PC-3 (cell line): ENCODE measurements at regions not wholly inside any gene's neighbourhood (a gene's known extent, or its start where the extent isn't known, plus 50 kb on each side); places are given as distances from the start of the nearest gene placed in this dataset.

Source experiments
- ATAC-seq: fragments of 200-7000 bp; cut with Tn5 transposase; 2 replicates; pipeline ENCODE4 v1.9.1; 2020; ENCODE audit warnings: mild to moderate bottlenecking, moderate library complexity
- BruUV-seq: library from RNA; stranded (reverse); fragments of 400-500 nt; replicated peaks from 2 replicates; lab custom pipeline; 2021; lab: Mats Ljungman, UMichigan
- CTCF ChIA-PET: fragments of 300-600 bp; sonication (Branson Sonifier 250); formaldehyde crosslinking; loops from one replicate; lab custom pipeline; 2022; ENCODE audit warnings: antibody characterized with exemption; lab: Charles Lee
- POLR2A ChIA-PET: fragments of 300-600 bp; sonication (Branson Sonifier 250); formaldehyde crosslinking; loops from one replicate; lab custom pipeline; 2022; ENCODE audit warnings: antibody characterized with exemption; ENCODE audit not compliant: unreplicated experiment; lab: Charles Lee
- DNase-seq: peaks from one replicate; pipeline ENCODE4 v3.0.0-alpha.2; 2015
- H2AFZ ChIP-seq: fragments of 300-600 bp; sonication (generic); 2 replicates; pipeline ENCODE4 v1.6.0; 2016; ENCODE audit warnings: antibody characterized with exemption, low read length
- H3F3A ChIP-seq: fragments of 300-600 bp; sonication (generic); one replicate; pipeline ENCODE4 v1.6.0; 2017; ENCODE audit warnings: antibody characterized with exemption, low read length, control low read depth, mild to moderate bottlenecking; ENCODE audit not compliant: unreplicated experiment
- H3K27ac ChIP-seq: fragments of 300-600 bp; sonication (generic); 2 replicates; pipeline ENCODE4 v1.5.1; 2016; ENCODE audit warnings: mild to moderate bottlenecking, low read length
- H3K27me3 ChIP-seq: fragments of 300-600 bp; sonication (generic); 2 replicates; pipeline ENCODE4 v1.6.1; 2016; ENCODE audit warnings: low read length, mixed read lengths
- H3K36me3 ChIP-seq: fragments of 300-600 bp; sonication (generic); 2 replicates; pipeline ENCODE4 v1.6.1; 2016; ENCODE audit warnings: low read depth, mixed run types, low read length, mixed read lengths
- H3K4me1 ChIP-seq: fragments of 300-600 bp; sonication (generic); 2 replicates; pipeline ENCODE4 v1.5.1; 2016; ENCODE audit warnings: low read length; ENCODE audit not compliant: insufficient read depth
- H3K4me2 ChIP-seq: fragments of 300-600 bp; sonication (generic); 2 replicates; pipeline ENCODE4 v1.6.0; 2016; ENCODE audit warnings: low read length
- H3K4me3 ChIP-seq: fragments of 300-600 bp; sonication (generic); 2 replicates; pipeline ENCODE4 v1.5.1; 2016; ENCODE audit warnings: mild to moderate bottlenecking, low read length, mixed read lengths
- H3K79me2 ChIP-seq: fragments of 300-600 bp; sonication (generic); 2 replicates; pipeline ENCODE4 v1.6.1; 2017; ENCODE audit warnings: low read length, mixed read lengths
- H3K9ac ChIP-seq: fragments of 300-600 bp; sonication (generic); 2 replicates; pipeline ENCODE4 v1.6.0; 2016; ENCODE audit warnings: mild to moderate bottlenecking, low read length
- H3K9me2 ChIP-seq: fragments of 300-600 bp; sonication (generic); replicated peaks from 2 replicates; pipeline ENCODE4 v1.6.1; 2016; ENCODE audit warnings: mixed run types, low read length, mixed read lengths
- H3K9me3 ChIP-seq: fragments of 300-600 bp; sonication (generic); 2 replicates; pipeline ENCODE4 v1.6.1; 2016; ENCODE audit warnings: low read length, mixed read lengths
- H4K20me1 ChIP-seq: fragments of 300-600 bp; sonication (generic); 2 replicates; pipeline ENCODE4 v1.6.1; 2016; ENCODE audit warnings: low read length, mixed read lengths
- CTCF ChIP-seq: fragments of 300-600 bp; sonication (generic); conservative IDR thresholded peaks from 2 replicates; pipeline ENCODE4 v1.5.1; 2017; ENCODE audit warnings: antibody characterized with exemption, low read depth, mild to moderate bottlenecking, low read length
- EZH2 ChIP-seq: fragments of 300-600 bp; sonication (generic); IDR thresholded peaks from one replicate; pipeline ENCODE4 v1.6.1; 2017; ENCODE audit warnings: antibody characterized with exemption, mild to moderate bottlenecking, low read length; ENCODE audit not compliant: unreplicated experiment
- EZH2phosphoT487 ChIP-seq: fragments of 300-600 bp; sonication (generic); IDR thresholded peaks from 2 replicates; pipeline ENCODE4 v1.6.1; 2018; ENCODE audit warnings: mild to moderate bottlenecking, antibody characterized with exemption, low read length, borderline replicate concordance
- intact Hi-C: fragments of 100-400 bp; cut with micrococcal nuclease; formaldehyde crosslinking; loops from 2 replicates; pipeline ENCODE4 v1.9.0; 2023

GRCh38 chr4:131613824-131614216 lies 1535.3 kb upstream of the PCDH10 start:
- H3K27me3 ChIP-seq: no peaks in the 10 kb centered on the region
- H4K20me1 ChIP-seq: no peaks in the 10 kb centered on the region
- no peak for DNase-seq
- H3F3A ChIP-seq: no peaks in the 10 kb centered on the region
- peaks cover 7% of the 10 kb centered on the region; the same call in 1 of the 2 replicates for H3K4me1 ChIP-seq
- no peaks in the 10 kb centered on the region for H3K36me3 ChIP-seq
- no peak overlapping the region for H2AFZ ChIP-seq
- H3K9ac ChIP-seq: no peak overlapping the region
- no peak overlapping the region for H3K4me2 ChIP-seq
- peak; percentile 42 for ATAC-seq
- no peak overlapping the region for H3K27ac ChIP-seq
- intact Hi-C loops: no loop called here
- TF ChIP-seq EZH2 (no peak), EZH2phosphoT487 (no peak), CTCF (no peak)
- H3K79me2 ChIP-seq: no peaks in the 10 kb centered on the region
- no TSS peak for BruUV-seq
- POLR2A ChIA-PET: no interaction called here
- CTCF ChIA-PET: no interaction called here
- no peak overlapping the region for H3K4me3 ChIP-seq
- no peaks in the 10 kb centered on the region for H3K9me3 ChIP-seq
- H3K9me2 ChIP-seq: no peaks in the 10 kb centered on the region

GRCh38 chr4:131632877-131633276 lies 1516.2 kb upstream of the PCDH10 start:
- TF ChIP-seq EZH2: no peak
- TF ChIP-seq EZH2phosphoT487: no peak
- TF ChIP-seq CTCF: no peak
- ATAC-seq (no peak), DNase-seq (no peak)
- intact Hi-C loops: no loop called here
- Histone ChIP-seq H3K9me3 (no peaks in the 10 kb centered on the region), H3K9ac (no peak overlapping the region), H3K27me3 (no peaks in the 10 kb centered on the region), H3K4me3 (no peak overlapping the region), H3K79me2 (no peaks in the 10 kb centered on the region), H3K4me2 (no peak overlapping the region), H3K4me1 (no peaks in the 10 kb centered on the region), H3K27ac (no peak overlapping the region), H2AFZ (no peak overlapping the region), H3K36me3 (no peaks in the 10 kb centered on the region), H3K9me2 (no peaks in the 10 kb centered on the region), H3F3A (no peaks in the 10 kb centered on the region), H4K20me1 (no peaks in the 10 kb centered on the region)
- CTCF ChIA-PET: no interaction called here
- no TSS peak for BruUV-seq
- POLR2A ChIA-PET: no interaction called here

GRCh38 chr4:131635191-131635590 lies 1513.9 kb upstream of the PCDH10 start:
- intact Hi-C loops: no loop called here
- no peaks in the 10 kb centered on the region for H3K9me2 ChIP-seq
- TF ChIP-seq EZH2: no peak
- TF ChIP-seq CTCF: no peak
- no peak for TF ChIP-seq EZH2phosphoT487
- no peaks in the 10 kb centered on the region for H3K36me3 ChIP-seq
- H3K4me2 ChIP-seq: no peak overlapping the region
- H3K79me2 ChIP-seq: no peaks in the 10 kb centered on the region
- H4K20me1 ChIP-seq: no peaks in the 10 kb centered on the region
- DNase-seq (no peak), ATAC-seq (no peak)
- no peaks in the 10 kb centered on the region for H3F3A ChIP-seq
- H3K4me3 ChIP-seq: no peak overlapping the region
- BruUV-seq: no TSS peak
- ChIA-PET POLR2A (no interaction called here), CTCF (no interaction called here)
- no peak overlapping the region for H2AFZ ChIP-seq
- no peak overlapping the region for H3K27ac ChIP-seq
- no peaks in the 10 kb centered on the region for H3K4me1 ChIP-seq
- no peaks in the 10 kb centered on the region for H3K9me3 ChIP-seq
- no peak overlapping the region for H3K9ac ChIP-seq
- no peaks in the 10 kb centered on the region for H3K27me3 ChIP-seq
